GM12878 (cell line): ENCODE measurements at regions not wholly inside any gene's neighbourhood (a gene's known extent, or its start where the extent isn't known, plus 50 kb on each side); places are given as distances from the start of the nearest gene placed in this dataset.

Source experiments
- ATAC-seq: fragments of 200-7000 bp; cut with Tn5 transposase; 3 replicates; pipeline ENCODE4 v1.9.1; 2020; ENCODE audit warnings: mild to moderate bottlenecking, moderate library complexity
- BruUV-seq: library from RNA; stranded (reverse); fragments of 400-500 nt; replicated peaks from 2 replicates; lab custom pipeline; 2021; lab: Mats Ljungman, UMichigan
- CTCF ChIA-PET: fragments of 300-600 bp; sonication (Branson Sonifier 250); formaldehyde crosslinking; extraction: SDS; loops from one replicate; lab custom pipeline; 2021; ENCODE audit warnings: inconsistent platforms; lab: Yijun Ruan, JAX
- POLR2A ChIA-PET: fragments of 350-600 bp; formaldehyde crosslinking; extraction: SDS; loops from one replicate; lab custom pipeline; 2021; ENCODE audit warnings: inconsistent platforms; lab: Charles Lee
- RAD21 ChIA-PET: fragments of 300-600 bp; sonication (Branson Sonifier 250); formaldehyde crosslinking; loops from one replicate; lab custom pipeline; 2023; ENCODE audit warnings: antibody characterized with exemption; ENCODE audit not compliant: unreplicated experiment; lab: Charles Lee
- SMC1A ChIA-PET: fragments of 300-600 bp; sonication (Branson Sonifier 250); formaldehyde crosslinking; loops from one replicate; lab custom pipeline; 2023; ENCODE audit not compliant: unreplicated experiment, uncharacterized antibody; lab: Charles Lee
- DNase-seq: peaks from one replicate; pipeline ENCODE4 v3.0.0-alpha.2; 2011; ENCODE audit warnings: low read depth, low spot score
- FAIRE-seq: peaks from 3 replicates; lab custom pipeline; 2011; peaks lifted over from hg19 to GRCh38; lab: Jason Lieb, UNC
- H2AFZ ChIP-seq: 2 replicates; pipeline ENCODE4 v1.6.0; 2011; ENCODE audit warnings: low read depth, low read length, control low read depth; ENCODE audit not compliant: control insufficient read depth
- H3K27ac ChIP-seq: 2 replicates; pipeline ENCODE4 v1.5.1; 2011; ENCODE audit warnings: control low read depth; ENCODE audit not compliant: control insufficient read depth, insufficient read depth
- H3K27me3 ChIP-seq, 2 experiments: replicated peaks in 1 of 2; 2 replicates each; pipeline versions ENCODE4 v1.6.0 to v1.6.1; 2011; ENCODE audit warnings: low read length in 1 of 2; ENCODE audit not compliant: control insufficient read depth in 2 of 2, insufficient read depth in 2 of 2
- H3K36me3 ChIP-seq, 2 experiments: 2 replicates each; pipeline ENCODE4 v1.5.1; 2011; ENCODE audit warnings: low read length in 1 of 2; ENCODE audit not compliant: control insufficient read depth in 2 of 2, insufficient read depth in 2 of 2
- H3K4me1 ChIP-seq: 2 replicates; pipeline ENCODE4 v1.6.1; 2011; ENCODE audit warnings: mild to moderate bottlenecking, low read length, moderate library complexity, mixed read lengths; ENCODE audit not compliant: control insufficient read depth, insufficient read depth
- H3K4me2 ChIP-seq: 2 replicates; pipeline ENCODE4 v1.6.0; 2011; ENCODE audit warnings: control low read depth; ENCODE audit not compliant: control insufficient read depth, insufficient read depth
- H3K4me3 ChIP-seq: fragments of 200-600 bp; sonication (generic); 2 replicates; pipeline ENCODE4 v1.5.1; 2016
- H3K79me2 ChIP-seq: 2 replicates; pipeline ENCODE4 v1.6.0; 2011; ENCODE audit warnings: low read length; ENCODE audit not compliant: control insufficient read depth, insufficient read depth
- H3K9ac ChIP-seq: 2 replicates; pipeline ENCODE4 v1.8.0; 2011; ENCODE audit warnings: low read length, control low read depth, mixed read lengths; ENCODE audit not compliant: control insufficient read depth, insufficient read depth
- H3K9me3 ChIP-seq: replicated peaks from 3 replicates; pipeline ENCODE4 v1.5.1; 2011; ENCODE audit warnings: mild to moderate bottlenecking, low read length; ENCODE audit not compliant: control insufficient read depth, insufficient read depth
- H4K20me1 ChIP-seq: 2 replicates; pipeline ENCODE4 v1.6.0; 2011; ENCODE audit not compliant: control insufficient read depth, insufficient read depth
- ASH2L ChIP-seq: fragments of 300-600, 200-600 bp; sonication (generic); IDR thresholded peaks from 2 replicates; pipeline ENCODE4 v1.6.1; 2017; ENCODE audit warnings: low read depth, mild to moderate bottlenecking, borderline replicate concordance
- BACH1 ChIP-seq: fragments of 450-650 bp; IDR thresholded peaks from 2 replicates; pipeline ENCODE4 v1.6.1; 2017; ENCODE audit warnings: mild to moderate bottlenecking, borderline replicate concordance
- IRF4 ChIP-seq: IDR thresholded peaks from 2 replicates; pipeline ENCODE4 v1.6.1; 2011; ENCODE audit warnings: low read depth, low read length
- WGBS: methylation state at CpG from one replicate; pipeline ENCODE4 v1.1.6; 2016; ENCODE audit warnings: low lambda C conversion rate; ENCODE audit not compliant: insufficient replicate concordance, insufficient coverage; ENCODE audit errors: missing lambda C conversion rate; 5-methylcytosine and 5-hydroxymethylcytosine counted together
- in situ Hi-C: fragments of 300-500 bp; cut with MboI; formaldehyde crosslinking; loops from 9 replicates; pipeline ENCODE4 v1.14.3; 2018; ENCODE audit warnings: mixed read lengths
- intact Hi-C: fragments of 100-400 bp; cut with micrococcal nuclease; formaldehyde crosslinking; loops from one replicate; pipeline ENCODE4 v1.14.2; 2022; ENCODE audit not compliant: unreplicated experiment
- TF ChIP-seq, protein P1 (sequence below): IDR thresholded peaks from 2 replicates; pipeline ENCODE4 v1.6.1; 2012; ENCODE audit warnings: mild to moderate bottlenecking, low read depth, low read length
- TF ChIP-seq, protein P2 (sequence below): IDR thresholded peaks from 2 replicates; pipeline ENCODE4 v1.6.1; 2012; ENCODE audit warnings: low read depth, low read length, improper control_type of control experiment

DNA sequence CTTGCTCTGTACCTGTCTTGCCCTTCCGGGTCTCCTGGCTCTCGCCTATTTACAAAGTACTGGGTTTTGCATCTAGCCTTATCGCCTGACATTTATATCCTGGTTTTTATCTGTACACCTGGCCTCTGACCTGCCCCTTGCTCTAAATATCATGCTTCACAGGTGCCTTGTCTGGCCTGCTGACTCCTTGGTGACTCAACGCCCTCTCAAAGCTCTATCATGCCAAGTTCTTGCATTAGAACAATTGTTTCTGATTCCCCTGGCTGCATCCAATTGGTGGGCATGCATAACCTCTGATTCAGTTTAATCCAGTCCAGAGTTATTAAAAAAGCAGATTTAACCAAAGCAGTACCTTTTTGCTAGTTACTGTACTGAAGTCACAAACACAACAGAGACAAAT lies 113.9 kb upstream of the CCDC68 start:
- Histone ChIP-seq H3K27me3 (no peaks in the 10 kb centered on the region), H3K27ac (no peak overlapping the region), H3K36me3 (no peaks in the 10 kb centered on the region), H3K79me2 (no peaks in the 10 kb centered on the region), H2AFZ (no peak overlapping the region), H3K4me3 (no peak overlapping the region), H3K4me1 (peaks cover 22% of the 10 kb centered on the region), H3K4me2 (no peak overlapping the region), H3K9me3 (no peaks in the 10 kb centered on the region)
- no peak for DNase-seq
- 38% methylated on average over 4 of the region's 4 CpGs for whole genome bisulfite sequencing
- intact Hi-C loops, result no loop called here
- SMC1A ChIA-PET, result interaction anchor here (1.5 to 5.3 kb wide), 2 partner anchors 12 to 19 kb away, joined by 5 to 24 read pairs; no protein-coding TSS in a partner anchor
- no peak for FAIRE-seq
- no peak for ATAC-seq
- POLR2A ChIA-PET, result interaction anchor here (0.5 kb wide), 1 partner anchor 249 kb away, joined by 3 read pairs; no protein-coding TSS in a partner anchor
- RAD21 ChIA-PET, result no interaction called here
- TF ChIP-seq ASH2L, result no peak
- TF ChIP-seq IRF4, result no peak
- TF ChIP-seq, protein P1, sequence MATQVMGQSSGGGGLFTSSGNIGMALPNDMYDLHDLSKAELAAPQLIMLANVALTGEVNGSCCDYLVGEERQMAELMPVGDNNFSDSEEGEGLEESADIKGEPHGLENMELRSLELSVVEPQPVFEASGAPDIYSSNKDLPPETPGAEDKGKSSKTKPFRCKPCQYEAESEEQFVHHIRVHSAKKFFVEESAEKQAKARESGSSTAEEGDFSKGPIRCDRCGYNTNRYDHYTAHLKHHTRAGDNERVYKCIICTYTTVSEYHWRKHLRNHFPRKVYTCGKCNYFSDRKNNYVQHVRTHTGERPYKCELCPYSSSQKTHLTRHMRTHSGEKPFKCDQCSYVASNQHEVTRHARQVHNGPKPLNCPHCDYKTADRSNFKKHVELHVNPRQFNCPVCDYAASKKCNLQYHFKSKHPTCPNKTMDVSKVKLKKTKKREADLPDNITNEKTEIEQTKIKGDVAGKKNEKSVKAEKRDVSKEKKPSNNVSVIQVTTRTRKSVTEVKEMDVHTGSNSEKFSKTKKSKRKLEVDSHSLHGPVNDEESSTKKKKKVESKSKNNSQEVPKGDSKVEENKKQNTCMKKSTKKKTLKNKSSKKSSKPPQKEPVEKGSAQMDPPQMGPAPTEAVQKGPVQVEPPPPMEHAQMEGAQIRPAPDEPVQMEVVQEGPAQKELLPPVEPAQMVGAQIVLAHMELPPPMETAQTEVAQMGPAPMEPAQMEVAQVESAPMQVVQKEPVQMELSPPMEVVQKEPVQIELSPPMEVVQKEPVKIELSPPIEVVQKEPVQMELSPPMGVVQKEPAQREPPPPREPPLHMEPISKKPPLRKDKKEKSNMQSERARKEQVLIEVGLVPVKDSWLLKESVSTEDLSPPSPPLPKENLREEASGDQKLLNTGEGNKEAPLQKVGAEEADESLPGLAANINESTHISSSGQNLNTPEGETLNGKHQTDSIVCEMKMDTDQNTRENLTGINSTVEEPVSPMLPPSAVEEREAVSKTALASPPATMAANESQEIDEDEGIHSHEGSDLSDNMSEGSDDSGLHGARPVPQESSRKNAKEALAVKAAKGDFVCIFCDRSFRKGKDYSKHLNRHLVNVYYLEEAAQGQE, result no peak
- no peak for TF ChIP-seq BACH1
- TF ChIP-seq, protein P2, sequence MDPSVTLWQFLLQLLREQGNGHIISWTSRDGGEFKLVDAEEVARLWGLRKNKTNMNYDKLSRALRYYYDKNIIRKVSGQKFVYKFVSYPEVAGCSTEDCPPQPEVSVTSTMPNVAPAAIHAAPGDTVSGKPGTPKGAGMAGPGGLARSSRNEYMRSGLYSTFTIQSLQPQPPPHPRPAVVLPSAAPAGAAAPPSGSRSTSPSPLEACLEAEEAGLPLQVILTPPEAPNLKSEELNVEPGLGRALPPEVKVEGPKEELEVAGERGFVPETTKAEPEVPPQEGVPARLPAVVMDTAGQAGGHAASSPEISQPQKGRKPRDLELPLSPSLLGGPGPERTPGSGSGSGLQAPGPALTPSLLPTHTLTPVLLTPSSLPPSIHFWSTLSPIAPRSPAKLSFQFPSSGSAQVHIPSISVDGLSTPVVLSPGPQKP, result no peak
- TF ChIP-seq, all 136 proteins: peak for 0
- Histone ChIP-seq H4K20me1 (no peaks in the 10 kb centered on the region), H3K9ac (no peak overlapping the region)
- CTCF ChIA-PET, result no interaction called here
- in situ Hi-C loops, result no loop called here
- no TSS peak for BruUV-seq
